Suprapubic skin (tissue), 3 donors: ENCODE measurements at regions not wholly inside any gene's neighbourhood (a gene's known extent, or its start where the extent isn't known, plus 50 kb on each side); places are given as distances from the start of the nearest gene placed in this dataset.
"Not testable (repeated sequence)": the region's sequence is repeated elsewhere in the genome, so short reads cannot be mapped to it uniquely, and the experiment has no call there.

ENCODE experiments used
- EP300 ChIP-seq: sonication (generic); formaldehyde crosslinking; IDR thresholded peaks from one replicate; pipeline ENCODE4 v1.6.1; 2017; ENCODE audit warnings: antibody characterized with exemption
- TF ChIP-seq, protein P1 (sequence below), 2 donors: fragments of 200-600 bp in 1 of 2; fragments of 450-650 bp in 1 of 2; sonication (generic) in 1 of 2; IDR thresholded peaks; one replicate each; pipeline ENCODE4 v1.5.1; 2016 to 2019; ENCODE audit warnings: antibody characterized with exemption in 2 of 2, mild to moderate bottlenecking in 1 of 2, moderate library complexity in 1 of 2

DNA sequence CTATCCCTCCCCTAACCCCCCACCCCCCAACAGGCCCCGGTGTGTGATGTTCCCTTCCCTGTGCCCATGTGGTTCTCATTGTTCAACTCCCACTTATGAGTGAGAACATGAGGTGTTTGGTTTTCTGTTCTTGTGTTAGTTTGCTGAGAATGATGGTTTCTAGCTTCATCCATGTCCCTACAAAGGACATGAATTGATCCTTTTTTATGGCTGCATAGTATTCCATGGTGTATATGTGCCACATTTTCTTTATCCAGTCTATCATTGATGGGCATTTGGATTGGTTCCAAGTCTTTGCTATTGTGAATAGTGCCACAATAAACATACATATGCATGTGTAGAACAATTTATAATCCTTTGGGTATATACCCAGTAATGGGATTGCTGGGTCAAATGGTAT is 612.1 kb upstream of the ADGRB3 start:
- TF ChIP-seq, protein P1, sequence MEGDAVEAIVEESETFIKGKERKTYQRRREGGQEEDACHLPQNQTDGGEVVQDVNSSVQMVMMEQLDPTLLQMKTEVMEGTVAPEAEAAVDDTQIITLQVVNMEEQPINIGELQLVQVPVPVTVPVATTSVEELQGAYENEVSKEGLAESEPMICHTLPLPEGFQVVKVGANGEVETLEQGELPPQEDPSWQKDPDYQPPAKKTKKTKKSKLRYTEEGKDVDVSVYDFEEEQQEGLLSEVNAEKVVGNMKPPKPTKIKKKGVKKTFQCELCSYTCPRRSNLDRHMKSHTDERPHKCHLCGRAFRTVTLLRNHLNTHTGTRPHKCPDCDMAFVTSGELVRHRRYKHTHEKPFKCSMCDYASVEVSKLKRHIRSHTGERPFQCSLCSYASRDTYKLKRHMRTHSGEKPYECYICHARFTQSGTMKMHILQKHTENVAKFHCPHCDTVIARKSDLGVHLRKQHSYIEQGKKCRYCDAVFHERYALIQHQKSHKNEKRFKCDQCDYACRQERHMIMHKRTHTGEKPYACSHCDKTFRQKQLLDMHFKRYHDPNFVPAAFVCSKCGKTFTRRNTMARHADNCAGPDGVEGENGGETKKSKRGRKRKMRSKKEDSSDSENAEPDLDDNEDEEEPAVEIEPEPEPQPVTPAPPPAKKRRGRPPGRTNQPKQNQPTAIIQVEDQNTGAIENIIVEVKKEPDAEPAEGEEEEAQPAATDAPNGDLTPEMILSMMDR (IDR thresholded peaks at IDR 0.05) = not testable (repeated sequence)
- TF ChIP-seq EP300 = not testable (repeated sequence)
